ENCODE measurements at regions not wholly inside any gene's neighbourhood (a gene's known extent, or its start where the extent isn't known, plus 50 kb on each side); places are given as distances from the start of the nearest gene placed in this dataset.

DNA sequence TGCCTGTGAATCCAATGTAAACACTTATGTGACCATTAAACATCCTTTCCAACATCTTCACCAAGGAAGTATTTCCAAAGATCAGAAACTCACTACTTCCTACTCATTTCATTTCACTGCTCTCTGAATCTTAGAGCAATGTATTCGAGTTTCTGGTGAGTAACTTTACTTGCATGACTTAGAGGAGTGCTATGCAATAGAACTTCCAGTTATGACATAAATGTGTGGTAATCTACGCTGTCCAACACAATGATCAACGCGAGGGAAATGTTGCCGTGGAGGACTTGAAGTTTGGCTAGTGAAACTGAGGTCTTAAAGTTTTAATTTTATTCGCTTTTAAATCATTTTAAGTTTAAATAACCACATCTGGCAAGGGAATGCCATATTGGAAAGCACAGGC, 1326.3 kb downstream of the XPNPEP1 start:
- no peak for ATAC-seq
- POLR2A ChIA-PET: no interaction called here
- CTCF ChIA-PET: no interaction called here
- Mint-ChIP-seq H3K4me1 (ENCODE audit: low read depth) (no peaks in the 10 kb centered on the region), H3K4me3 (no peak overlapping the region), H3K27me3 (ENCODE audit: low read depth) (no peaks in the 10 kb centered on the region), H3K9me3 (ENCODE audit: insufficient read depth) (no peaks in the 10 kb centered on the region), H3K36me3 (ENCODE audit: low read depth) (no peaks in the 10 kb centered on the region), H3K27ac (no peak overlapping the region)
- DNase-seq: no peak

DNA sequence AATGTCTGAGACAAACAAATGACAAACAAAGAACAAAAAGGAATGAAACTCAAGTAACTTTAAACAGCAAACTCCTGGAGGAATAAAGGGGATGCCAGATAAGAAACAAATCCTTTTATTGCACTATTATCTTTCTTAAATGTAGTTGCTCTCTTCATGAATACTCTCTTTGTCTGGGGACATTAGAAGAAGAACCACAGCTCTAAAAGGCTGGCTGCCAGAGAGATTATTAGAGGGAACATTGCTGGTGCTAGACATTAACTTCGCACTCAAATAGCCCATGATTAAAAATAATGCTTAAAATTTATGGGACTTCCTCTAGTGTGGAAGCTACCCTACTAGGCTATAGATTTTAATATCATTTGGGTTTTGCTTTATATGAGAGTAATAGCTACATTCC, 1330.4 kb downstream of the XPNPEP1 start:
- no peak overlapping the region for H3K27ac Mint-ChIP-seq
- DNase-seq: no peak
- POLR2A ChIA-PET: no interaction called here
- CTCF ChIA-PET: no interaction called here
- H3K27me3 Mint-ChIP-seq (ENCODE audit: low read depth): no peaks in the 10 kb centered on the region
- no peaks in the 10 kb centered on the region for H3K36me3 Mint-ChIP-seq (ENCODE audit: low read depth)
- H3K9me3 Mint-ChIP-seq (ENCODE audit: insufficient read depth): no peaks in the 10 kb centered on the region
- ATAC-seq: no peak
- no peak overlapping the region for H3K4me3 Mint-ChIP-seq
- H3K4me1 Mint-ChIP-seq (ENCODE audit: low read depth): no peaks in the 10 kb centered on the region

DNA sequence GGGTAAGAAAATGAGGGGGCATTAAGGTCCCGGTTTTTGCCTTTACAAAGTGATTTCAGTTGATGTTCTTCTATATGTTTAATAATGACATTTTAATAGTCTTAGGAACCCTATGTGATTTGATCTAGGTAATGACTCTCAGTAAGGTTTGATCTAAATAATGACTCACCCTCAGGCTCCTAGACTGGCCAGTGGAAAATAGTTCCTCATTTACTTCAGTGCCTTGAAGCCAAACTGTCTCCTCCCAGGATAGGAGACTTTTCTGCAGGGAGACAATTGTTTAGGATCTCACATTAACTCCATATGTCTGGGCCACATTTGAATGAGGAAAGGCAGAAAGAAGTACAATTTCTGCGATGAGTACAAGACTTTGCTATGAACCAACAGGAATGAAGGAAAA, 1331.9 kb downstream of the XPNPEP1 start:
- Mint-ChIP-seq H3K9me3 (ENCODE audit: insufficient read depth) (no peaks in the 10 kb centered on the region), H3K27ac (no peak overlapping the region), H3K36me3 (ENCODE audit: low read depth) (no peaks in the 10 kb centered on the region), H3K27me3 (ENCODE audit: low read depth) (no peaks in the 10 kb centered on the region), H3K4me1 (ENCODE audit: low read depth) (no peaks in the 10 kb centered on the region), H3K4me3 (no peak overlapping the region)
- ATAC-seq (no peak), DNase-seq (no peak)
- POLR2A ChIA-PET: no interaction called here
- CTCF ChIA-PET: no interaction called here

DNA sequence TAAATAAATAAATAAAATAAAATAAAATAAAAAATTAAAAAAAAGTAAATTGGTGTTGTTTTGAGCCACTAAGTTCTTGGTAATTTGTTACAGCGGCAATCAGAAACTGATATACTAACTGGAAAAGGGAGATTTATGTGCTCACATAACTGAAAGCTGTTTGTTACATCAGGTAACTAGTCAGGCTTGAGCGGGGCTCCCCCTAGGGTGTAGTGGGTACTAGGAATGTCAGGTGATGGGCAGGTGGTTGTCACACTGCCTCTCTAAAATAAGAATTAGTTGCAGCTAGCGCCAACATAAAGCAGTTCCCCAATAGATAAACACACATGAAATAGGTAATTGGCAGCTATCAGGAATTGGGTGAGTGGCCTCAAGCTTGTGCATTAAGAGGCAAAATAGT, 1336.9 kb downstream of the XPNPEP1 start:
- Mint-ChIP-seq H3K4me3 (no peak overlapping the region), H3K36me3 (ENCODE audit: low read depth) (no peaks in the 10 kb centered on the region), H3K4me1 (ENCODE audit: low read depth) (no peaks in the 10 kb centered on the region), H3K27ac (no peak overlapping the region), H3K9me3 (ENCODE audit: insufficient read depth) (peaks cover 3% of the 10 kb centered on the region), H3K27me3 (ENCODE audit: low read depth) (no peaks in the 10 kb centered on the region)
- CTCF ChIA-PET: no interaction called here
- no peak for DNase-seq
- ATAC-seq: no peak
- POLR2A ChIA-PET: no interaction called here

DNA sequence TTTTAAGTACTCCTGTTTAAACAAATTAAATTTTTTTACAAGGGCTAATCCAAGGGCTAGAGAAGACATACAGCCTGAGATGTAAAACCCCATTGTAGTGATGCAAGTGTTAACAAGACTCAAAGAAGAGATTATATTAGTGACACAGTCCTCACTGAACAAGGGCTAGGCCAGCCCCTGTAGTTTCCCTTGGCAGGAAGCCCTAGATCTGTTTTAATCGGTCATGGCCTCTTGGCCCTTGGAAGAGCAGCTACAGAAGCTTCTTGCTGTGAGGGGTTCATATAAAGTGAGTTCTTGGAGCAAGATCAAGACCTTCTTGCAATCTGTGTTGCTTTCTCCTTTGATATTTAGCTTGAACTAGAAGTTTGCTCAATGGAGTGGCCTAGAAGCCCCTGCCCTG, 1339.4 kb downstream of the XPNPEP1 start:
- DNase-seq (no peak), ATAC-seq (no peak)
- CTCF ChIA-PET: no interaction called here
- H3K4me3 Mint-ChIP-seq: no peak overlapping the region
- no peak overlapping the region for H3K27ac Mint-ChIP-seq
- H3K9me3 Mint-ChIP-seq (ENCODE audit: insufficient read depth): peaks cover 3% of the 10 kb centered on the region
- no peaks in the 10 kb centered on the region for H3K27me3 Mint-ChIP-seq (ENCODE audit: low read depth)
- POLR2A ChIA-PET: no interaction called here
- no peaks in the 10 kb centered on the region for H3K36me3 Mint-ChIP-seq (ENCODE audit: low read depth)
- no peaks in the 10 kb centered on the region for H3K4me1 Mint-ChIP-seq (ENCODE audit: low read depth)

DNA sequence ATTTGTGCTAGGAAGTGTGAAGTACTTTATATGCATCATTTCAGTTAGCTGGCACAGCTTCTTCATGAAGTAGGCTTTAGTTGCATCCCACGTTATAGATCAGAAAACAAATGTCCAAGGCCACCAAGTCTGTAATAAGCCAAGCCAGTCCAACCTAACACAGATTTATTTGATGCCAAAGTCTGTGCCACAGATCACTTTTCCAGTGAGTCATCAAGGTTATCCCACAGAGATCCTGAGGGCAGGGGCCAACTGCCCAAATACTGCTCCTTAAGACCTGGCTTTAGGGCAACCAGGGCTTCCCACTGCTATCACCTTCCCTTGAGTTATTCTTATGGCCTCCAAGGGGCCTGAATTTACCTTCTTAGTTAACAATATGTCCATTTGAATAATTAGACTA, 1340.4 kb downstream of the XPNPEP1 start:
- DNase-seq (no peak), ATAC-seq (no peak)
- POLR2A ChIA-PET: no interaction called here
- H3K4me3 Mint-ChIP-seq: no peak overlapping the region
- H3K9me3 Mint-ChIP-seq (ENCODE audit: insufficient read depth): peaks cover 3% of the 10 kb centered on the region
- no peaks in the 10 kb centered on the region for H3K27me3 Mint-ChIP-seq (ENCODE audit: low read depth)
- CTCF ChIA-PET: no interaction called here
- no peak overlapping the region for H3K27ac Mint-ChIP-seq
- H3K4me1 Mint-ChIP-seq (ENCODE audit: low read depth): no peaks in the 10 kb centered on the region
- no peaks in the 10 kb centered on the region for H3K36me3 Mint-ChIP-seq (ENCODE audit: low read depth)

DNA sequence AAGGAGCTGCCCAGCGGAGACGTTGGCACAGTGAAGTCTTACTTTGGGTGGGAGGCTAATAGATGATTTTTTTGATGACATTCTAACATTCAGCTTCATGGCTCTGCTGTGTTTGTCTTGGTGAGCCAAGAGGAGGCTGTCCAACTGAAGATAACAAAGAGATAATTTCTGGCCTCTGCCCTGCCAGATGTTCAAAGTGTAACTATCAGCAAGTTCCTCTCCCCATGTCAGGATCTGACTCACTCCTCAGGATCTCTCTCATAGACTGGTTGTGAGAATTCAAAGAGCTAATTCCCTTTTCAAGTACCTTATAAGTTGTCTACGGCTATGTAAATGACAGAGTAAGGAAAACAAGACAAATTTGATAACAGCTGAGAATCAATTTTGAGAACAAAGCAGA, 1340.9 kb downstream of the XPNPEP1 start:
- no peak overlapping the region for H3K4me3 Mint-ChIP-seq
- CTCF ChIA-PET: no interaction called here
- no peaks in the 10 kb centered on the region for H3K4me1 Mint-ChIP-seq (ENCODE audit: low read depth)
- no peaks in the 10 kb centered on the region for H3K27me3 Mint-ChIP-seq (ENCODE audit: low read depth)
- ATAC-seq (no peak), DNase-seq (no peak)
- no peak overlapping the region for H3K27ac Mint-ChIP-seq
- POLR2A ChIA-PET: interaction anchor here (0.6 kb wide), 1 partner anchor 34 kb away, joined by 3 read pairs; no protein-coding TSS in a partner anchor
- H3K36me3 Mint-ChIP-seq (ENCODE audit: low read depth): no peaks in the 10 kb centered on the region
- H3K9me3 Mint-ChIP-seq (ENCODE audit: insufficient read depth): peaks cover 3% of the 10 kb centered on the region

DNA sequence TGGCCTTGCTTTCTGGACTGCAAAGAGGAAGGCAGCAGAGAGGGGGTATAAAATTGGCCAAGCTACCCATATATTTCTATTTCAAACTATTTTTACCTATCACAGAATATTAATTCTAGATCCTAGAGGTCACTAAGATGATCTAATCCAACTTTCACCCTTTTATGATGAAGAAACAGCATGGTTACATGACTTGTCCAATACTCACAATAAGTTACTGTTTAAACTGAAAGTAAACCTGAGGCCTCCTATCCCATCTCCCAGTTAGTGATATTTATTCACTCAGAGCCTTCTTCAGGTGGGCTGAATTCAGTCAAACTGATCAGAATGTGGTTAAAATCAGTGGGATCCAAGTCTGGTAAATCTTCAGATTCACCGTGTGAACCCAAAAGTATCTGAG, 1345.1 kb downstream of the XPNPEP1 start:
- no peak for ATAC-seq
- ChIA-PET CTCF (no interaction called here), POLR2A (no interaction called here)
- no peaks in the 10 kb centered on the region for H3K4me1 Mint-ChIP-seq (ENCODE audit: low read depth)
- H3K9me3 Mint-ChIP-seq (ENCODE audit: insufficient read depth): peaks cover 3% of the 10 kb centered on the region
- DNase-seq: no peak
- no peaks in the 10 kb centered on the region for H3K36me3 Mint-ChIP-seq (ENCODE audit: low read depth)
- no peak overlapping the region for H3K27ac Mint-ChIP-seq
- no peak overlapping the region for H3K4me3 Mint-ChIP-seq
- H3K27me3 Mint-ChIP-seq (ENCODE audit: low read depth): no peaks in the 10 kb centered on the region

DNA sequence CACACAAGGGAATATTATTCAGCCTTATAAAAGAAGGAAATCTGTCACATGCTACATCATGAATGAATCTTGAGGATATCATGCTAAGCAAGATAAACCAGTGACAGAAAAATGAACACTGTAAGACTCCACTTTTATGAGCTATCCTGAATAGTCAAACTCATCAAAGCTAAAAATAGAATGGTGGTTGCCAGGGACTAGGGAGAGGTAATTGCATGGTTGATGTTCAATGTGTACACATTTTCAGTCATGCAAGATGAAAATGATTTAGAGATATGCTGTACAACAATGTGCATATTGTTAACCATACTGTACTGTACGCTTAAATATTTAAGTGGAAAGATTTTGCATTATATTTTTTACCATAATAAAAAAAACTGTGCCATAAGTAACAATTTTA, 1349.1 kb downstream of the XPNPEP1 start:
- CTCF ChIA-PET: no interaction called here

DNA sequence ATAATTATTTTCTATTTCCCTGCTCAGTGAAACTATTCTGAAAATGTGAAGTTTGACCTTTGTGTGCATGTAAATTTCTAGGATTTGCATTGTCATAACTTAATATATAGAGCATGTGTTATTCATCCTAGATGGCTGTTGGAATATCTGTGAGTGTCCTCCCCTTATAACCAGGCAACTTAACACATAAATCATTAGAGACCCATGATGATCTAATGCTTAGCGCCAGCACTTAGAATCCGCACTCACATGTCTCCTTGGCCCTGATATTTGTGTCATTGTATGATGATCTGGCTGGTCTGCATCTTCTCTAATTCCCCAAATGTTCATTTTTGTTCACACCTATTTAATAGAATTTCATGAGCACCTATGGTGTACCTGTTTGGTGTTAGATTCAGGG, 1354.5 kb downstream of the XPNPEP1 start:
- Mint-ChIP-seq H3K4me3 (no peak overlapping the region), H3K9me3 (ENCODE audit: insufficient read depth) (no peaks in the 10 kb centered on the region), H3K36me3 (ENCODE audit: low read depth) (no peaks in the 10 kb centered on the region), H3K4me1 (ENCODE audit: low read depth) (no peaks in the 10 kb centered on the region), H3K27ac (no peak overlapping the region), H3K27me3 (ENCODE audit: low read depth) (no peaks in the 10 kb centered on the region)
- ATAC-seq: no peak
- ChIA-PET CTCF (no interaction called here), POLR2A (no interaction called here)
- DNase-seq: no peak

More for the DNA sequence above, 1349.1 kb downstream of the XPNPEP1 start:
- no peaks in the 10 kb centered on the region for H3K27me3 Mint-ChIP-seq (ENCODE audit: low read depth)
- H3K27ac Mint-ChIP-seq: no peak overlapping the region
- DNase-seq (no peak), ATAC-seq (no peak)
- POLR2A ChIA-PET: no interaction called here
- no peaks in the 10 kb centered on the region for H3K4me1 Mint-ChIP-seq (ENCODE audit: low read depth)
- no peak overlapping the region for H3K4me3 Mint-ChIP-seq
- H3K9me3 Mint-ChIP-seq (ENCODE audit: insufficient read depth): no peaks in the 10 kb centered on the region
- no peaks in the 10 kb centered on the region for H3K36me3 Mint-ChIP-seq (ENCODE audit: low read depth)

DNA sequence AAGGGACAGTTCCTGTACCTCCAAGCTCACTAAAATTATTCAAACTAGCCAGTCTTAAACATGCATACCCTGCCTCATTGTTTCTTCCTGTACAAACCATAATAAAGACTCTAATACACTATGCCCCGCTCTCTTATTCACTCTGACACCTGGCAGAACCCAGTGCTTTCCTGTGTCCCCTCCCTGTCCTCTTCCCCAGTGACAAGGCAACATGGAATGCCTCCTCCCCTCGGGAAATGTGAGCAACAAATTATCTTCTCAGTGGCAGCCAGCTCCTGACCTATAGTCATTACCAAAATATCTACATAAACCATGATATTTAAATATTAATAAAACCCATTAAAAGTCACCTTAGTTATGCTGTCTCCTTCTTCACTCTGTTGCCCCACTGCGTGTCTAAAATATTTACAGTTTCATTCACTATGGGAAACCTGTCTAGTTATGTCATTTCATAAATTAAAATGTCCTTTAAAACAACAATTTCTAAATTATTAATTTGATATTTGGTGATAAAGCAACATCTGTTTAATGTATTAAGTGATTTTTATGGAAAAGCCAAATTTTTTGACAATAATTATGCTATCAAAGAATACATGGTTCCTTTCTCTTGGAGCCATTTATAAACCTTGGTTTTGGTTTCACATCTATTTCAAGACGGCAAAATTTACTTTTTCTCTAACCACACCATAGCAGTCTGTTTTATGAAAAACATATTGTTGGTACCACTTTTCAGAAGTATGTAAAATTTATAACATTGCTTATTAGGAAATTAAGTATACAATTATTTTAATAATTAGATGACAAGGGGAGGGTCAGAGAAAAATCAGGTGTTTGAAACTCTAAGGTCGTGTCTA, 1355.2 kb downstream of the XPNPEP1 start:
- Mint-ChIP-seq H3K27me3 (ENCODE audit: low read depth) (no peaks in the 10 kb centered on the region), H3K9me3 (ENCODE audit: insufficient read depth) (no peaks in the 10 kb centered on the region), H3K36me3 (ENCODE audit: low read depth) (no peaks in the 10 kb centered on the region), H3K4me1 (ENCODE audit: low read depth) (no peaks in the 10 kb centered on the region), H3K27ac (no peak overlapping the region), H3K4me3 (no peak overlapping the region)
- CTCF ChIA-PET: no interaction called here
- ATAC-seq: no peak
- no peak for DNase-seq
- POLR2A ChIA-PET: no interaction called here

DNA sequence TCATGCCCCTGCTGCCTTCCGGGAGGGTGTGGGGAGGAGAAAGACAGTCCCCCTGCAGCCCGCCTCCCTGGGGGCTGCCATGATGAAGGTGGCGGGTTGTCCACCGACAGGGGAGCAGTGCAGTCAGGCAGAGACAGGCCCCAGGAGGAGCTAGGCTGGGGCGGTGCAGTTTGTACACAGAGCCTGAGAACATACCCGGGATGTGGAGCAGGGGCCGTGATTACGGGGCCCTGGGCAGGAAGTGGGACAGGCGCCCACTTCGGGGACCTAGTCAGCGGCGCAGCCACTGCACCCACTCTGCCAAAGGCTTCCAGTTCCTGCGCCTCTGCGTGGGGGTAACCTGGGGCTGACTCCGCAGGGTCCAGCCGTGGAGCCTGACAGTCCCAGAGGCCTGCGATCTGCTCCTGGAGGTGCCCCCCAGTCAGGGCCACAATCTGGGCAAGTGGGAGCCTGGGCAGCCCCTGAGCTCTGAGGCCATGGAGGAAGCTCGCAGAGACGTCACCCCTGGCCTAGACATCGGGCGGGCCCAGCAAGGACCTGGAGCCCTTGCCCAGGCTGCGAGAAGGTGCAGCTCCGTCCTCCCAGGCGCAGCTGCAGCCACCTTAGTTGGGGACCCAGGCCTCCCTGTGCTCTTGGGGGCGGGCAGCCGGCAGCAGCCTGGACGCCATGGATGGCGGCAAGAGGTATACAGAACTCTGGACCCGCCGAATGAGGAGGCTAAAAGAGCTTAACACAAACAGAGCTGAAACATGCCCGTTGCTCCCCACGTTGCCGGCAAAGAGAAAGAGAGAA, 1356.8 kb downstream of the XPNPEP1 start:
- Mint-ChIP-seq H3K27ac (no peak overlapping the region), H3K4me1 (ENCODE audit: low read depth) (no peaks in the 10 kb centered on the region), H3K9me3 (ENCODE audit: insufficient read depth) (no peaks in the 10 kb centered on the region), H3K27me3 (ENCODE audit: low read depth) (no peaks in the 10 kb centered on the region), H3K36me3 (ENCODE audit: low read depth) (no peaks in the 10 kb centered on the region), H3K4me3 (no peak overlapping the region)
- POLR2A ChIA-PET: no interaction called here
- DNase-seq (no peak), ATAC-seq (no peak)
- CTCF ChIA-PET: no interaction called here

Data from activated CD8-positive, alpha-beta T cell treated with anti-CD3 and anti-CD28 coated beads, Interleukin-2, amount 10 ng/mL, durations not matched to agents 7 days and 5 days (primary cell).